OCI-M1 (cell line): ENCODE measurements at regions not wholly inside any gene's neighbourhood (a gene's known extent, or its start where the extent isn't known, plus 50 kb on each side); places are given as distances from the start of the nearest gene placed in this dataset.
"Not testable (repeated sequence)": the region's sequence is repeated elsewhere in the genome, so short reads cannot be mapped to it uniquely, and the experiment has no call there.

Experiments
- DNase-seq: peaks from one replicate; lab custom pipeline; 2025; lab: John Stamatoyannopoulos, UW

DNA sequence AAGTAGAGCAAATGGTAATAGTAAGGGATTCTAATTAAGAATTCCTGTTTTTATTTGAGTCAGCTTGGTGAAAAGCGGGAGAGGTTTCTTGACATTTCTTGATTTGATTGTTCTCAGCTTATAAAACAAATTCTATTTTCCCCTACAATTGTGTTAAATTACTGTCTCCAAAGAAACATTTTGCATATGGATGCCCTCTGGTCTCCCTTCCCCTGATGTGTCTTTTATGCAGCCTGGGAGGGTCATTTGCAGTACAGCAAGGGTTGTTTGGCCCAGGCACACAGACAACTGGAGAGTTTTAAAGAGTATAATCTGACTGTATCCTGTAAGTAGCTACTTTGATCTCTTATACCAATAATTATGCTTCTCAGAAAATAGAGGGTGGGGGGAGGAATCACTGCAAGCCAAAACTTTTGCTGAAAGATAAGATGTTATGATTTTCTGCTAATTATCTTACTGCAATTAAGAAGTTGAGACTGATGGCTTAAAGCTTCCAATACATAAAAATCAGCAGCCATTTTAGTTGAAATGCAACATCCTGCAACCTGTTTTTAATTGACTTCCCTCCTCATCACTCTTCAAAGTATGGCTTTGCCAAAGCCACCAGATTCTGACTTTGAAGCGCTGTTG, 204.1 kb upstream of the SEMA6A start:
- no peak for DNase-seq

DNA sequence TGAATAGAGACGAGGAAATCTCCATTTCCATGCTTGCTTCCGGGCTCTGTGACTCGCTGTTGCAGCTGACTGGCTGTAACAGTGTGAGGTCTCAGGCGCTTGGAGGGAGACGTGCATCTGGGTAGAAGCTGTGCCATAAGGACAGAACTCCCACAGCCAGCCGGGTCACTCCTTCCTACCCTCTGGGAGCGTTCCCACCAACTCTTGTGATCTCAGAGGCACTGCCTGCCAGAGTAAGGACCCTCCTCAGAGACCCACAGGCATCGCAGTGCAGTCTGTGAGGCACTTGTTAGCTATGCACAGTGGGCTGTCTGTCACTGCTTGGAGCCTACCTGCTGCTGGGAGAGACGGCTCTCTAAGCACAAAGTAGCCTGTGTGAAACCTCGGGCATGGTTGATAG, 203.4 kb upstream of the SEMA6A start:
- no peak for DNase-seq

DNA sequence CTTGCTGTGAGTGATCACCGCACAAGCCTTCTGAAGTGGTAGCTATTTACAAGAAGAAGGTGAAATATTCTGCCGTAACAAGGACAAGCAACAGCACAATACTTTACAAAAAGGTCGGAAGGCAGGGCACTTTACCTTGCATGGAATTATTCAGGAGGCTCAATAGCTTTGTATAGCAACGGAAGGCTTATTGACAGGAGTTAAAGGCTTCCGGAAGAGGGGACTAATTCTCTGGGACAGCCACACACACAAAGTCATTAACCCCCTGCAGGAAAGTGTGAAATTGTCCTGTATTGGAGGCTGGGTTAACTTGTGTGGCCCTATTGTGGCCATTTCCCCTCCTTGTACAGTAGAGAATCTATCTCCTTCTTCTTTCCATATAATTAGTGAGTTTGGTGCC, 199.3 kb upstream of the SEMA6A start:
- DNase-seq: no peak

DNA sequence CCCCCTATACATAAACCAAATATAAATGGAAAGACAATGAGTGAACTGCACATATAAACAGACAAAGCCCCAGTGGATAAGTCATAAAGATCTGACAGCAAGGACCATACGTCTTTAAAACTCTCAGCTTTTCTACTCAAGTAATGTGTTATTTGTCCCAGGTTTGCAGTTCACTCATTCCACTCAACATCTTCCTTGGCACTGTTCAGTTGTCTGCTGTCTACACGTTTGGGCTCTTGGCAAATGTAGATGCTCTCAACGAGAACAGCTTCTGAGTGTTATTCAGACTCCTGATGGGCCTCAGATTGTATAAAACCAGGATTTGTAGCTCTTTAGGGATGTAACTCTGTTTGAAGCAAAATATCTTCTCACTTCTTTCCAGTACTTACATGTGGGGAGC, 198.2 kb upstream of the SEMA6A start:
- DNase-seq: no peak

DNA sequence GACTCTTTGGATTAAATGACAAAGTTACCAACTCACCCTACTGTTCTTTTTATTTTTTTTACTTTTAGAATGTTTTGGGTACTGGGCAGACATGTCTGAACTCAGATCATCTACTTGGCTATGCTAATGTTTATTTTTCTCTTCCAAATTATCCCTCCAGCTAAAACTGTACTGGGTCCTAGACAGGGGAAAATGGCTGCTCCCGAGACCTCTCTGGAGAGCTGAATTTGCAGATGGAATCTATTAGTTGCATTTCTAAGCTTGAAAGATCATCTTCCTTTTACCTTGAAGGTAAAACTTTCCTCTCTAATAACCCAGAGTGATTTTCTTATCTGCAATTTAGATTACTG, 197.5 kb upstream of the SEMA6A start:
- DNase-seq: no peak

DNA sequence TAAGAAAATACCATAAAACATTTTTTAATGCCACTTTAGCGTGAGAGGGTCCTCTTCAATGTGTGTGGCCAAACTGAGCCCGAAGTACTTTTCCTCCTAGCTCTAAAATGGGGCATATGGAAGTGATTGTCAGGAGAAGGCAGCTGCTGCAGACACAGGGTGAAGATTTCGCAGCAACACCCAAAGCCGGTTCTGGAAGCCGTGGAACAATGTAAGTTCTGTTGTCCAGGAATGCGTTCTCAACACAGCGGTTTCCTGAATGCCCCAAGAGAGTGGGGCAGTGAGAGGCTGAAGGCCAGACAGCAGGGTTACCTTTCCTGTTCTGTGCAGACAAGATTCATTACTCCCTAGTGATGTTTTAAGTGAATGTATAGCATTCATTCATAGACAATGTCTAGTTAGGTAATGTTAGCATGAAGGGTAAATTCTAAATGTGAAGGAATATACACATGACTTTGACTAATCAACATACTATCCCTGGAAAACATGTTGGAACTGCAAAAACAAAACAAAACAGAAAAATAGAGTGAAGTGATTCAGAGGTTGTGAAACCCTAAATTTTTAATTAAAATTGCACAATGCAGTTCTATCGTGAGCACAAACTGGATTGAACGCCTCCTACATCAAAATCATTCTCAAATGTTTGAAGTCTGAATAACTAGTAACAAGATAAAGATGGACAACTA, 197.0 kb upstream of the SEMA6A start:
- DNase-seq: no peak

DNA sequence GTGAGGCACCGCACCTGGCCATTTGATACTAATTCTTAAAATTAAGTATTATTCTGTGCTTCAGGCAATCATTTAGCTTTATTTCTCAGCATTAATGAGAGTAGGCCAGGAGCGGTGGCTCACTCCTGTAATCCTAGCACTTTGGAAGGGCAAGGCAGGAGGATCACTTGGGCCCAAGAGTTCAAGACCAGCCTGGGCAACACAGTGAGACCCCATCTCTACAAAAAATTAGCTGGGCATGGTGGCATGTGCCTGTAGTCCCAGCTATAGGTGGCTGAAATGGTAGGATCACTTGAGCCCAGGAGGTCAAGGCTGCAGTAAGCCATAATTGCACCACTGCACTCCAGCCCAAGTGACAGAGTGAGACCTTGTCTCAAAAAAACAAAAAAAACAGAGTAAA, 195.3 kb upstream of the SEMA6A start:
- not testable (repeated sequence) for DNase-seq

DNA sequence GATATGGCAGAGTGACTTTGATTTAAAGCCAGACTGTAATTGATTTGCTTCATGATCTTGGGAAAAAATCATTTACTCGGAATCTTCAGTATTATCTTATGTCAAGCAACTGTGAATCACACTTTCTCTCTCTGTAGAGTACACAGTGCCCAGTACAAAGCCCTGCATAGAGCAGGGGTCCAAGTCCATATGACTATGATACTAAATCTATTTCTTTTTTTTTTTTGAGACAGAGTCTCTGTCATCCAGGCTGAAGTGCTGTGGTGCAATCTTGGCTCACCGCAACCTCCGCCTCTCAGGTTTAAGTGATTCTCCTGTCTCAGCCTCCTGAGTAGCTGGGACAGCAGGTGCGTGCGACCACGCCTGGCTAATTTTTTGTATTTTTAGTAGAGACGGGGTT, 194.8 kb upstream of the SEMA6A start:
- no peak for DNase-seq

DNA sequence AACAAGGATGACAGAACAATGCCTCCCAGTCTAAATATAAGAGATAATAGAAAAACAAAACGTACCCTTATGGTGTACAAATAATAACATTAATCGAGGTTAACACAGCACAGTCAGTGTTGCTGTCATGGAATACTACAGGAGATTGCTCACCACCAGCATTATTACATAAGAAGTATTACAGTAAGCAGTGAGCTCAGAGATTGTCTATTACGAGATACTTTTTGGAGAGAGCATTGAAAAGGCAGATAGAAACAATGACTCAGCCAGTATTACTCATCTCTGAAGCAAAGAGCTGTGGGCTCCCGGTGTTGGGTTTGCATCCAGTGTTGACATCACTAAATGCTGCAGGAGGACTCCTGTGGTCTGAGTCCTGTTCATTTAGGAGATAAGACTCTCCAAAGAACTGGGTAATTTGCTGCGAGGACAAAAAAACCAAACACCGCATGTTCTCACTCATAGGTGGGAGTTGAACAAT, 191.9 kb upstream of the SEMA6A start:
- peak; percentile 28 for DNase-seq

DNA sequence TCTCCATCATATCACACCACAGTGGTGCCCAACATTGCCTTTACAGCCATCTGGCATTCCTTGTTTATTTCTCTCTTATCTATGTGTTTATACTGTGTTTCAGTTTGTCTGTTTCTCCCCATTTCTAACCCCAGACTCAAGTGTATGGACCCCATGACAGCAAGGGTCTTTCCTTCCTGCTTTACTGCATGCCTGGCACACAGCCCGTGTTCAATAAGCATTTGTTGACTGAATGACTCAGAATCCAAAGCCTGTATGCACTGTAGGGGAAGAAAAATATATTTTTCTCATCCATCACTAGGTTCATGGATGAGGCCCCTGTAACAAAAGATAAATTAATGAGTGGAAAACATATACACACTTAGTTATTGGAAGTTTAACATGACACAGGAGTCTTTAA, 190.8 kb upstream of the SEMA6A start:
- no peak for DNase-seq

DNA sequence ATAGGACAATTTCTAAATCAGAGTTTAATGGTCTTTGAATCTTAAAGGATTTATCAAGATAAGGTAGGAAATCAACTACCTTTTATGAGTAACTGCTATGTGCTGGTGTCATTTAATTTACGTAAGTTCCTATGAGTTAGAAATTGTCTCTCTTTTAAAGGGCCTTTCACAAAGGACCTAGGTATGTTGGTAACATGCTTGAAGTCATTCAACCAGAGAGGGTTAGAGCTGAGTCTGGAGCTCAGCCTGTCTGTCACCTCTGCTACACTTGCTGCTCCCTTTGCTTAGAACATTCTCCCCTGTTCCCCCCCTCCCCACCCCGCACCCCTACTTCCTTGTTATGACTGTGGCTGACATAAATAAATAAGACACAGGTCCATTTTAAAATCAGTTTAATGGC, 190.3 kb upstream of the SEMA6A start:
- no peak for DNase-seq

DNA sequence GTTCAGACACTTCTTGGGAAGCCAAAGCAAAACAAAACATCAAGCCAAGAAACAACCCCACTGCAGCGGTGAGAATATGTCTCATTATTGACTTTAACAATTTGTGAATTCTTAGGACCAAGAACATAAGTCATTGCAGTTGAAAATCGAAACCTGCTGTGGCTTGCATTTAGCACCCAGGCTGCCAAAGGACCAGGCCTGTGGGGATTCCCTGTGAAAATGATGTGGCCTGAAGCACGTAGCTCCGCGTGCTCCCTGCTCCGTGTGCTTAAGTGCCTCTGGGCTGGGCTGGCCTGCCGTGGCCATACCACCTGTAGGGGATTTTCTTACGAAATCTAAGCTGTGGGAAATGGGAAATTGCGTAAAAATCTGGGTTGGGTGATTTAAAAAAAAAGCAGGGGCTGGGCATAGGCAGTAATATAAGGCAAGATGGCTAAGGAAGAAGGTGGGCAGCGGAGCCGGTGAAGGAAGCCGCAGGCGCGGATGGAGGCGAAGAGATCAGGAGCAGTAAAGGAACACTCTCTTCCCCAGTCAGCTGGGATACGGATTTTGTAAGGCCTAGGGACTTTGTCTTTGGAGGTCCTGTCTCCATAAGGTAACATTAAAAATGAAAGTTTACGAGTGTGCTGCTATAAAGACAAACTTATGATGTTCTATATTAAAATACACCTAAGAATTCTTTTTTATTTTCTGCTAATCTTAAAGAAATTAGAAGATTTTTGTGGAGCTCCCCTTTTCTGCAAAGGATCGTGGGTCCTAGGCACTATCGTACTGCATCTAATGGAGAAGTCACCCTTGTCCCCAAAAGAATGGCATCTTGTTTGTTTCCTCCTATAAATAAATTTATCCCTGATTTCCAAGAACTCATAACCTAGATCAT, 189.6 kb upstream of the SEMA6A start:
- DNase-seq: no peak

DNA sequence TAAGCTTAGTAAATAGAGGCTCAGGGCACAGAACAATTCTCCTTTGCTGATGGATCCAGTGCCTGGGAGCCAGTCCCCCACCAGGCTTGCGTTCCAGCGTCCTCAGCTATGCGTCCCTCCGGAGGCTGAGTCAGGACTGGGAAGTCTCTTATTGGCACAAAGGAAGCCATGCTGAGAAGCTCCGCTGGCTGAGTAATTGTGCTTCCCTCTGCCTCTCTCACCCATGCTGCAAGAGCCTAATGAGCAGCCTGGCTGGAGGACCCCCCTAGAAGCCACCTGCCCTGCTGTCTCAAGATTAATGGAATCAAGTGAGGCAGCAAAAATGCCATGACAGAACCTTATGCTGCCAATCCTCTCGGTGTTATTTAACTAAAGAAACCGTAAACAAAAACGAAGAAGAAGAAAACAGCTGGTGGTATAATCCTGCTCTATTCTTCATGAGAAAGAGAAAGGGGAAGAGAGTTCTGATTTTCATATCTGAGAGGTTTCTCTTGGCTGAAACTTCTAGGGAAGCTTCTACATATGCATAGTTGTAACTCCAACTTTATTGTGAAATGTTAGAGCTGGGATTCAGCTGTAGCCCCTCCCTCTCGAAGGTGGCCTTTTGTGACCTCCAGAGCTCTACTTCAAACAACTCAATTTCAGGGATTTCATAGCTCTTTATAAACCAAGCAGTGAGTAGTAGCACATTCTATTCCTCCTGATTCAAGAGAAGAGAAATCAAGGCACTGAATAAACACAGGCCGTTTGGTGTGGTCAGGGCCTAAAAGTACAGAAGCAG, 185.4 kb upstream of the SEMA6A start:
- no peak for DNase-seq

DNA sequence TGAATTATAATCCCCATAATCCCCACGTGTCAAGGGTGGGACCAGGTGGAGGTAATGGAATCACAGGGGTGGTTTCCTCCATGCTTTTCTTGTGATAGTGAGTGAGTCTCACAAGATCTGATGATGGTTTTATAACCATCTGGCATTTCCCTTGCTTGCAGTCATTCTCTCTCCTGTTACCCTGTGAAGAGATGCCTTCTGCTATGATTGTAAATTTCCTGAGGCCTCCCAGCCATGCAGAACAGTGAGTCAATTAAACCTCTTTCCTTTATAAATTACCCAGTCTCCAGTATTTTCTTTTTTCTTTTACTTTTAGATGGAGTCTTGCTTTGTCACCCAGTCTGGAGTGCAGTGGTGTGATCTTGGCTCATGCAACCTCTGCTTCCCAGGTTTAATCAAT, 182.7 kb upstream of the SEMA6A start:
- DNase-seq: no peak

DNA sequence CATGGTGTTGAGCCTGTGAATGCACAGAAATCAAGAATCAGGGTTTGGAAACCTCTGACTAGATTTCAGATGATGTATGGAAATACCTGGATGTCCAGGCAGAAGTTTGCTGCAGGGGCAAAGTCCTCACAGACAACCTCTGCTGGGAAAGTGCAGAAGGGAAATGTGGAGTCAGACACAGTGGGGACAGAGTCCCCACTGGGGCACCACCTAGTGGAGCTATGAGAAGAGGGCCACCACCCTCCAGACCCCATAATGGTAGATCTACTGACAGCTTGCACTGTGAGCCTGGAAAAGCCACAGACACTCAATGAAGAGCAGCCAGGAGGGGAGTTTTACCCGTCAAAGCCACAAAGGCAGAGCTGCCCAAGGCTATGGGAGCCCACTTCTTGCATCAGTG, 181.9 kb upstream of the SEMA6A start:
- no peak for DNase-seq

DNA sequence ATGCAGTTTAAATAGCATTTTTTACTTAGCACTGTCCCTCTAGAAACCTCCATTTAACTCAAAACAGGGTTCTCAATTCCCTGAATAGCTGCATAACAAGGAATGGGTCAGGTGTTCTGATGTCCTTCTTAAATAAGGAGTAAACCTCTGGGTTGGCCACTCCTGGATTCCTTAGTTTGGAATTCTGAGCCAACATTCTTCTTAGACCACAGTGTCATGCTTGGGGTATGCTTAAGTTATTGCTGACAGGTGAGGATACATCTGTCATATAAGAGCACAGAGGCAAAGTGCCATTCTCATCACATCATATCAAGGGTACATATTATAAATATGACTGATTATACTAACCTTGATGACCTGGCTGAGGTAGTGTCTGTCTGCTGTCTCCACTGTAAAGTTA, 179.9 kb upstream of the SEMA6A start:
- DNase-seq: no peak

DNA sequence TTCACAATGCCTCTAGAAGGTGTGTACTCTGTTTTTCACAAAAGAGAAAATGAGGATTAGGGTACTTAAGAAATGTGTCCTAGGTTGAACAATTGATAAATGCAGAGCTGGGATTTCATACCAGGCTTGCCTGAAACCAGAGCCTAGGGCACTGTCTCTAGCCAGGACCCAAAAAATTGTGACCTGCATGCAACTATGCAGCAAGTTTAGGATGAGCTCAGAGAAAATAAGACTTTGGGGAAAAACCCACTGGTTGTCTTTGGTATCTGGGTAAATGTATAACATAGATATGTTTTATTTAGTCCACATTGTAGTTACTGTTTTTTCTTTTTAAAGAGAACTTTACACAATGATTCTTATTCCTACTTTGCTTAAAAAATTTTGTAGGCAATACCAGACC, 177.1 kb upstream of the SEMA6A start:
- no peak for DNase-seq

DNA sequence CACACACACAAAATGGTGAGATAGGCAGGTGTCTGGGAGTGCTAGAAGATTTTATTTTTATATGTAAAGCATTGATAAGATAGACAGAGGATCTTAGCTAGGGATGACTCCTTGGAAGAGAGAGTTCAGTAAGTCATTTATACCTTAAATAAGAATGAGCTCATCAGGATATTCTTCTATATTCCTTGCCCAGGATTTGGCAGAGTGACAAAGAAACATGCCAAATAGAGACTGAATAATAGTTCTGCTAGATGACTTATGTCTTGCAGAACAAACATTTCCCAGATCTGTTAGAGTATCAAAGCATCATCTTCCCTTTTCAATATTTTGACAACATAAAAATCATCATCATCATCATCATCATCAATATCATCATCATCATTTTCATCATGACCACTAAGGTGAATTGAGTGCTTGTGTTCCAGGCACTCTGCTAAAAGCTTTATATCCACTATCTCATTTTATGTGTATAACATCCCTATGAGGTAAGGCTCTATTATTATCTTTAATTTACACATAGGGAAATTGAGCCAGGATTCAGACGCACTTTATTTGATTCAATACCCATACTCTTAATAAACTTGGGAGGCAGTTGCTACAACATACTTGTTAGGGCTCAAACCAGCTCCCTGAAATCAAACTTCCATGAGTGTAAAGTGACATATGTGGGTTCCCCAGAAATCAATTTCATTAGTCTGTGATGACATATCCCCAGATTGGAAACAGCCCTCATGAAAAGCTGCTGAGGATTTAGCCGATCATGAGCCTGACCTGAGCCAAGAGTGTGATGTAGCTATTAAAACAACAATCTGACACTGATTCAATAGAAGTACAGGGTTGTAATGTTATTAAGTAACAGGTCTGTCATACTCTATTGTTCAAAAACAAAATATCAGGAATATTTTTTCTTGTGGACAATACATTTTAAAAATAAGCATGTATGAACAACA, 176.3 kb upstream of the SEMA6A start:
- no peak for DNase-seq

DNA sequence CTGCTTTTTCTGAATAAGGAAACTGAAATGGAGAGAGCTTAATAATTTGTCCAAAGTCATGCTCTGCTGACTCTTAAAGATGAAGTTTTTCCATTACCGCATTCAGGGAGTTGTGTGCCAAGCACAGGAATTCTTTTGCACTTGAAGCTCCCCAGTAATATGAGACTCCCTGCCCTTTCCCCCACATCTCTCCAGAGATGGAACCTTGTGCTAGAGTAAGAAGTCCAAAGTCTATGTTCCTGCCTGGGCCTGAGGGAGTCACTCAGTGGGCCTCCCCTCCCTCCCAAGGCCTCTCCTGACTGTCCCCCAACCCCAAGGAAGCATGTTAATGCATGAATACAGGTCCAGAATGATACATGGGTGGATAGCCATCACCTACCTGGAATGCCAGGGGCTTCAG, 173.3 kb upstream of the SEMA6A start:
- no peak for DNase-seq

DNA sequence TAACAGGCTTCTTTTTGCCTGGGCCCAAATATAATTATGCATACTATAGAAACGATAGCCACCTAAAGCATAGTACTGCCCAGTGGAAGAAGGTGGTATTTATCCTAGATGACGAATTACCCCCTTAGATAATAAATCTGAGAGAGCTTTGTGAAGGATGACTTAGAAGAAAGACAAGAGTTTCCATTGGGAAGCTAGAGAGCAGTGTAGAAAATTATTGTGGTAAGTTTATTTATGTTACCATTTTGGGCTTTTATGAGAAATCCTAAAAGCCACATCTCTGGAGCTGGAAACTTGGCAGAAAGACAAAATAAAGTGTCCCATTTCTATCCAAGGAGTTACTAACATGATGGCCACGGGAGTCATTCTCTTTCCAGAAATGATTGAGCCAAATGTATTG, 172.0 kb upstream of the SEMA6A start:
- DNase-seq: no peak

DNA sequence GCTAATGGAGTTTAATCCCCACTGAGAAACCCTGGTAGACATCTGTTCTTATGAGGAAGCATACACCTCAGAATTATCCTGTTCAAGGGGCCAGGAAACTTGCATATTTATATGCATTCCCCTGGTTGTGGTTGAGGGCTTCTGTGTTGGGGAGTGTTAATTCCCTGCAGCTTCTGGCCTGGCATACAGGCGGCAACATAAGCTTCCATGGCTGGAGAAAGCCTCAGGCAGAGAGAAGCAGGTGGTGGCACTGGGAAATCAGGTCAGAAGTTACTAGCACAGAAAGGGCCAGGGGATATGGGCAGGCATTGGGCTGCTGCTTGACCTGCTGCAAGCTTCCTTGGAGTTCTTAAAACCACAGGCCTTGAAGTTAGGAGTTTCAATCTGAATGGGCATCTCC, 166.1 kb upstream of the SEMA6A start:
- no peak for DNase-seq
